B cell (primary cell): ENCODE measurements at regions not wholly inside any gene's neighbourhood (a gene's known extent, or its start where the extent isn't known, plus 50 kb on each side); places are given as distances from the start of the nearest gene placed in this dataset.

Experiments
- ATAC-seq: fragments of 200-7000 bp; cut with Tn5 transposase; one replicate; pipeline ENCODE4 v1.10.0; 2021; ENCODE audit warnings: low read depth, mild to moderate bottlenecking, moderate number of reproducible peaks, moderate library complexity
- CTCF ChIA-PET: fragments of 350-600 bp; sonication (Branson Sonifier 250); formaldehyde crosslinking; loops from one replicate; lab custom pipeline; 2021; ENCODE audit warnings: antibody characterized with exemption, inconsistent platforms; lab: Charles Lee
- POLR2A ChIA-PET: fragments of 350-600 bp; sonication (Branson Sonifier 250); formaldehyde crosslinking; loops from one replicate; lab custom pipeline; 2021; ENCODE audit warnings: antibody characterized with exemption; lab: Charles Lee
- DNase-seq: peaks from one replicate; pipeline ENCODE4 v3.0.0; 2013
- H2AFZ ChIP-seq: 2 replicates; pipeline ENCODE4 v1.6.1; 2012; ENCODE audit warnings: mild to moderate bottlenecking, low read depth, low read length; ENCODE audit not compliant: insufficient read depth, poor library complexity, severe bottlenecking
- H3K27ac ChIP-seq, 2 donors: 1 replicate in 1 of 2; 2 replicates in 1 of 2; pipeline ENCODE4 v1.5.1; 2012 to 2013; ENCODE audit warnings: low read length in 2 of 2, mild to moderate bottlenecking in 2 of 2, moderate library complexity in 1 of 2
- H3K27me3 ChIP-seq, 4 experiments: fragments of 200-600 bp in 1 of 4; sonication (generic) in 1 of 4; replicated peaks in 1 of 4; 1 replicate in 2 of 4; 2 replicates in 2 of 4; pipeline versions ENCODE4 v1.6.1 to v1.7.0; 2013 to 2016; ENCODE audit warnings: low read length in 3 of 4, mild to moderate bottlenecking in 2 of 4, mixed read lengths in 1 of 4, moderate library complexity in 1 of 4; ENCODE audit not compliant: insufficient read depth in 4 of 4, control insufficient read depth in 3 of 4; ENCODE audit errors: control extremely low read depth in 1 of 4
- H3K36me3 ChIP-seq, 2 experiments: replicated peaks in 1 of 2; 1 replicate in 1 of 2; 2 replicates in 1 of 2; pipeline versions ENCODE4 v1.6.1 to v1.7.1; 2013; ENCODE audit warnings: low read length in 1 of 2; ENCODE audit not compliant: insufficient read depth in 2 of 2, control insufficient read depth in 1 of 2; ENCODE audit errors: control extremely low read depth in 1 of 2, extremely low read depth in 1 of 2
- H3K4me1 ChIP-seq, 2 donors: fragments of 200-600 bp in 1 of 2; sonication (generic) in 1 of 2; 1 replicate in 1 of 2; 2 replicates in 1 of 2; pipeline versions ENCODE4 v1.5.1 to v1.6.1; 2013 to 2017; ENCODE audit warnings: low read length in 2 of 2; ENCODE audit not compliant: control insufficient read depth in 2 of 2, insufficient read depth in 2 of 2
- H3K4me2 ChIP-seq: replicated peaks from 2 replicates; pipeline ENCODE3; 2012; ENCODE audit warnings: mild to moderate bottlenecking, low read depth, low read length; ENCODE audit not compliant: poor library complexity, severe bottlenecking
- H3K4me3 ChIP-seq, 5 experiments: fragments of 200-600 bp in 1 of 5; sonication (generic) in 1 of 5; 1 replicate in 3 of 5; 2 replicates in 2 of 5; pipeline versions ENCODE4 v1.5.1 to v1.7.0; 2011 to 2016; ENCODE audit warnings: low read length in 4 of 5, mild to moderate bottlenecking in 4 of 5, low read depth in 2 of 5, control low read depth in 1 of 5, moderate library complexity in 1 of 5; ENCODE audit not compliant: insufficient read depth in 1 of 5; ENCODE audit errors: control extremely low read depth in 1 of 5, extremely low read depth in 1 of 5
- H3K79me2 ChIP-seq: fragments of 200-600 bp; sonication (generic); one replicate; pipeline ENCODE4 v1.6.0; 2016; ENCODE audit warnings: low read length; ENCODE audit not compliant: control insufficient read depth, insufficient read depth
- H3K9ac ChIP-seq: fragments of 200-600 bp; sonication (generic); 2 replicates; pipeline ENCODE4 v1.6.1; 2017; ENCODE audit warnings: mild to moderate bottlenecking, low read length, moderate library complexity
- H3K9me3 ChIP-seq, 3 donors: one replicate each; pipeline versions ENCODE4 v1.6.1 to v1.7.1; 2013; ENCODE audit warnings: low read length in 2 of 3; ENCODE audit not compliant: control insufficient read depth in 2 of 3, insufficient read depth in 1 of 3; ENCODE audit errors: control extremely low read depth in 1 of 3
- H4K20me1 ChIP-seq: 2 replicates; pipeline ENCODE4 v1.6.0; 2012; ENCODE audit warnings: mild to moderate bottlenecking, low read length; ENCODE audit not compliant: insufficient read depth, control insufficient read depth, poor library complexity, severe bottlenecking
- H3K27ac Mint-ChIP-seq: one replicate; pipeline ENCODE4 v1.8.0; 2021; ENCODE audit warnings: mixed read lengths
- H3K27me3 Mint-ChIP-seq: one replicate; pipeline ENCODE4 v1.8.0; 2021; ENCODE audit warnings: mixed read lengths
- H3K4me1 Mint-ChIP-seq: one replicate; pipeline ENCODE4 v1.8.0; 2021; ENCODE audit warnings: mixed read lengths
- H3K4me3 Mint-ChIP-seq: one replicate; pipeline ENCODE4 v1.8.0; 2021; ENCODE audit warnings: mixed read lengths
- H3K9me3 Mint-ChIP-seq: one replicate; pipeline ENCODE4 v1.8.0; 2022; ENCODE audit warnings: mixed read lengths; ENCODE audit not compliant: insufficient read depth
- EZH2 ChIP-seq: IDR thresholded peaks from 2 replicates; pipeline ENCODE4 v1.6.1; 2012; ENCODE audit warnings: borderline replicate concordance, low read depth, mild to moderate bottlenecking, moderate library complexity, low read length; ENCODE audit not compliant: insufficient read depth, poor library complexity, severe bottlenecking
- WGBS: methylation state at CpG from one replicate; pipeline ENCODE4 v1.1.5; 2013; ENCODE audit warnings: missing lambda C conversion rate; ENCODE audit not compliant: insufficient coverage; 5-methylcytosine and 5-hydroxymethylcytosine counted together
- intact Hi-C: fragments of 100-400 bp; cut with micrococcal nuclease; formaldehyde crosslinking; loops from one replicate; pipeline ENCODE4 v1.10.0; 2022
- TF ChIP-seq, protein P1 (sequence below): fragments of 200-600 bp; IDR thresholded peaks from one replicate; pipeline ENCODE4 v1.8.0; 2022; ENCODE audit warnings: antibody characterized with exemption, mild to moderate bottlenecking

DNA sequence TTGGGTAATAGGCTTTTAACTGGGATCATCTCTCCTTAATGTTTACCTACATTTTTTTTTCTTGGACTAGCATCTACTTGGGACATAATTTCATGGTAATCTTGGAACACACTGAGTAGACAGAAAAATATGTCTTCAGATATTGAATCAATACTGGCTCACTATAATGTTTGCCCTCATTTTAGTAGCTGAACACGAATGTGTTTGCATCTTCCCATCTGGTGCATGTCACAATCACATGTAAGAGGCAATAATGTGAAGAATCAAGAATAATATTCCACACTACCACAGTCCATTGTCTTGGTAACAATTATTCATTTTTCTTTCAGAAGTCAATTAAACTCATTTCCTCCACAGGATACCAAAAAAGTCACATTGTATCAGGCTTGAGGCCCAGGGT lies 382.7 kb upstream of the CDH10 start:
- Histone ChIP-seq H2AFZ (no peak overlapping the region), H3K4me3 (no peak overlapping the region), H3K27me3 (no peaks in the 10 kb centered on the region), H3K4me1 (no peaks in the 10 kb centered on the region), H3K36me3 (no peaks in the 10 kb centered on the region), H3K9me3 (no peaks in the 10 kb centered on the region), H3K79me2 (no peaks in the 10 kb centered on the region), H4K20me1 (no peaks in the 10 kb centered on the region), H3K4me2 (no peak overlapping the region), H3K9ac (no peak overlapping the region), H3K27ac (no peak overlapping the region)
- peaks cover 3% of the 10 kb centered on the region for H3K9me3 Mint-ChIP-seq
- H3K27ac Mint-ChIP-seq, result no peak overlapping the region
- no peaks in the 10 kb centered on the region for H3K4me1 Mint-ChIP-seq
- intact Hi-C loops, result no loop called here
- no peak for DNase-seq
- CTCF ChIA-PET, result no interaction called here
- H3K4me3 Mint-ChIP-seq, result no peak overlapping the region
- TF ChIP-seq EZH2, result no peak
- TF ChIP-seq, protein P1, sequence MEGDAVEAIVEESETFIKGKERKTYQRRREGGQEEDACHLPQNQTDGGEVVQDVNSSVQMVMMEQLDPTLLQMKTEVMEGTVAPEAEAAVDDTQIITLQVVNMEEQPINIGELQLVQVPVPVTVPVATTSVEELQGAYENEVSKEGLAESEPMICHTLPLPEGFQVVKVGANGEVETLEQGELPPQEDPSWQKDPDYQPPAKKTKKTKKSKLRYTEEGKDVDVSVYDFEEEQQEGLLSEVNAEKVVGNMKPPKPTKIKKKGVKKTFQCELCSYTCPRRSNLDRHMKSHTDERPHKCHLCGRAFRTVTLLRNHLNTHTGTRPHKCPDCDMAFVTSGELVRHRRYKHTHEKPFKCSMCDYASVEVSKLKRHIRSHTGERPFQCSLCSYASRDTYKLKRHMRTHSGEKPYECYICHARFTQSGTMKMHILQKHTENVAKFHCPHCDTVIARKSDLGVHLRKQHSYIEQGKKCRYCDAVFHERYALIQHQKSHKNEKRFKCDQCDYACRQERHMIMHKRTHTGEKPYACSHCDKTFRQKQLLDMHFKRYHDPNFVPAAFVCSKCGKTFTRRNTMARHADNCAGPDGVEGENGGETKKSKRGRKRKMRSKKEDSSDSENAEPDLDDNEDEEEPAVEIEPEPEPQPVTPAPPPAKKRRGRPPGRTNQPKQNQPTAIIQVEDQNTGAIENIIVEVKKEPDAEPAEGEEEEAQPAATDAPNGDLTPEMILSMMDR, result no peak
- WGBS, result no CpG with 5 or more reads among the region's 1 CpG
- H3K27me3 Mint-ChIP-seq, result no peaks in the 10 kb centered on the region
- POLR2A ChIA-PET, result no interaction called here
- ATAC-seq, result no peak

GRCh38 chr5:25027061-25027460 lies 382.3 kb upstream of the CDH10 start:
- H3K4me1 Mint-ChIP-seq, result no peaks in the 10 kb centered on the region
- Histone ChIP-seq H3K4me2 (no peak overlapping the region), H4K20me1 (no peaks in the 10 kb centered on the region), H3K79me2 (no peaks in the 10 kb centered on the region), H3K4me1 (no peaks in the 10 kb centered on the region), H3K9ac (no peak overlapping the region), H3K4me3 (no peak overlapping the region), H2AFZ (no peak overlapping the region), H3K9me3 (no peaks in the 10 kb centered on the region), H3K27ac (no peak overlapping the region), H3K36me3 (no peaks in the 10 kb centered on the region), H3K27me3 (no peaks in the 10 kb centered on the region)
- TF ChIP-seq EZH2, result no peak
- TF ChIP-seq, protein P1, result no peak
- H3K4me3 Mint-ChIP-seq, result no peak overlapping the region
- intact Hi-C loops, result no loop called here
- peaks cover 3% of the 10 kb centered on the region for H3K9me3 Mint-ChIP-seq
- DNase-seq (no peak), ATAC-seq (no peak)
- ChIA-PET CTCF (no interaction called here), POLR2A (no interaction called here)
- no peaks in the 10 kb centered on the region for H3K27me3 Mint-ChIP-seq
- H3K27ac Mint-ChIP-seq, result no peak overlapping the region
- WGBS, result 80% methylated on average over 2 of the region's 2 CpGs
